Heart right ventricle (tissue), 16 donors: ENCODE measurements at regions not wholly inside any gene's neighbourhood (a gene's known extent, or its start where the extent isn't known, plus 50 kb on each side); places are given as distances from the start of the nearest gene placed in this dataset.

Source experiments
- ATAC-seq, 8 donors: fragments of 200-7000 bp; cut with Tn5 transposase; one replicate each; pipeline ENCODE4 v1.9.1; 2020; ENCODE audit warnings: mild to moderate bottlenecking in 8 of 8, moderate library complexity in 8 of 8, moderate number of reproducible peaks in 1 of 8
- DNase-seq, 2 donors: peaks; one replicate each; pipeline ENCODE4 v3.0.0-alpha.2; 2020
- H3K27ac ChIP-seq, 10 donors: fragments of 200-600 bp; sonication (generic) in 2 of 10; one replicate each; pipeline versions ENCODE4 v1.5.0 to v1.8.0; 2020 to 2022; ENCODE audit warnings: mild to moderate bottlenecking in 3 of 10
- H3K27me3 ChIP-seq, 7 donors: fragments of 200-600 bp; one replicate each; pipeline ENCODE4 v1.8.0; 2021 to 2022; ENCODE audit warnings: mild to moderate bottlenecking in 2 of 7
- H3K36me3 ChIP-seq, 9 donors: fragments of 200-600 bp; sonication (generic) in 1 of 9; one replicate each; pipeline versions ENCODE4 v1.5.0 to v1.8.0; 2020 to 2022; ENCODE audit warnings: mild to moderate bottlenecking in 2 of 9
- H3K4me1 ChIP-seq, 9 donors: fragments of 200-600 bp; sonication (generic) in 1 of 9; one replicate each; pipeline versions ENCODE4 v1.5.0 to v1.8.0; 2020 to 2022; ENCODE audit warnings: mild to moderate bottlenecking in 4 of 9
- H3K4me3 ChIP-seq, 10 donors: fragments of 200-600 bp; sonication (generic) in 2 of 10; one replicate each; pipeline versions ENCODE4 v1.5.0 to v1.8.0; 2020 to 2022; ENCODE audit warnings: mild to moderate bottlenecking in 7 of 10, moderate library complexity in 2 of 10
- H3K9me3 ChIP-seq, 11 donors: fragments of 200-600 bp in 10 of 11; sonication (generic) in 2 of 11; one replicate each; pipeline versions ENCODE4 v1.5.0 to v1.8.0; 2013 to 2022; ENCODE audit warnings: mild to moderate bottlenecking in 2 of 11, control low read depth in 1 of 11, moderate library complexity in 1 of 11
- CTCF ChIP-seq, 9 donors: fragments of 200-600 bp; sonication (generic) in 2 of 9; IDR thresholded peaks; one replicate each; pipeline versions ENCODE4 v1.5.0 to v1.8.0; 2021 to 2022; ENCODE audit warnings: antibody characterized with exemption in 9 of 9, mild to moderate bottlenecking in 5 of 9, moderate library complexity in 1 of 9
- WGBS, 2 donors: extraction: QIAGEN DNeasy Blood & Tissue Kit; methylation state at CpG; one replicate each; pipeline ENCODE4 v1.1.7; 2013; ENCODE audit warnings: inconsistent platforms in 1 of 2; 5-methylcytosine and 5-hydroxymethylcytosine counted together
- intact Hi-C, 10 donors: fragments of 100-400 bp; cut with DNase I; formaldehyde crosslinking; loops; one replicate each; pipeline versions ENCODE4 v1.11.1 to v1.14.2; 2022
- donor health status: Arrhythmogenic right ventricular cardiomyopathy.
- donor health status: ischemic (EF 13 %, LVEDD 7.1; RV severe dilation, severe dysfunction).
- donor health status: healthy with polysubstance abuse.
- donor health status: DM: no; HTN: yes; CAD: no.
- donor health status: DM: no; HTN: no; CAD: no.
- donor health status: ischemic (EF 25% LVEDD 6.9; RV normal size, moderate dysfunction).
- donor health status: ischemic (EF 25% LVEDD 5.7; RV mildly dilated, moderate dysfunction).
- donor health status: healthy.
- donor health status: DM: yes; HTN: yes; CAD: no.
- donor health status: Ischemic cardiomyopathy.
- donor health status: ischemic (EF 35%, LVEDD 5.7; RV mildly dilated, moderate dysfunction).
- donor health status: nonischemic (EF 11% LVEDD 7.7; RV severe dilation, severe dysfunction).
- donor health status: DM: yes; HTN: yes; CAD: no.
- donor health status: PGD.
- donor health status: ischemic (EF 29% LVEDD 5.4; RV normal size, mild dysfunction).
- donor health status: nonischemic (EF 23%, LVEDD 6.1; RV moderate dilation, normal function).

GRCh38 chr11:80899381-80899780 is 1458.6 kb upstream of the TENM4 start:
- no peaks in the 10 kb centered on the region for H3K36me3 ChIP-seq
- DNase-seq (no peak), ATAC-seq (peak in 4 of 8 donors; percentile 33 to 73 (median 48))
- no peaks in the 10 kb centered on the region for H3K27me3 ChIP-seq
- intact Hi-C loops: no loop called here
- no peaks in the 10 kb centered on the region for H3K9me3 ChIP-seq
- H3K4me1 ChIP-seq: no peaks in the 10 kb centered on the region
- 6 to 15% methylated on average over 1 of the region's 1 CpG for WGBS, 2 donors
- no peak overlapping the region for H3K4me3 ChIP-seq
- no peak for TF ChIP-seq CTCF (IDR thresholded peaks at IDR 0.05)
- H3K27ac ChIP-seq: no peak overlapping the region

GRCh38 chr11:80898910-80899309 is 1458.1 kb upstream of the TENM4 start:
- H3K9me3 ChIP-seq: no peaks in the 10 kb centered on the region
- H3K4me3 ChIP-seq: no peak overlapping the region
- TF ChIP-seq CTCF (IDR thresholded peaks at IDR 0.05): no peak
- intact Hi-C loops: no loop called here
- no peaks in the 10 kb centered on the region for H3K27me3 ChIP-seq
- DNase-seq (no peak), ATAC-seq (no peak)
- 71 to 85% methylated on average over 4 of the region's 4 CpGs for WGBS, 2 donors
- no peaks in the 10 kb centered on the region for H3K36me3 ChIP-seq
- no peaks in the 10 kb centered on the region for H3K4me1 ChIP-seq
- no peak overlapping the region for H3K27ac ChIP-seq

GRCh38 chr11:80886684-80887083 is 1445.9 kb upstream of the TENM4 start:
- no peak for DNase-seq
- no peaks in the 10 kb centered on the region for H3K4me1 ChIP-seq
- intact Hi-C loops: no loop called here
- H3K36me3 ChIP-seq: no peaks in the 10 kb centered on the region
- no peak overlapping the region for H3K27ac ChIP-seq
- ATAC-seq: no peak
- no peaks in the 10 kb centered on the region for H3K9me3 ChIP-seq
- TF ChIP-seq CTCF (IDR thresholded peaks at IDR 0.05): no peak
- H3K4me3 ChIP-seq: no peak overlapping the region
- no peaks in the 10 kb centered on the region for H3K27me3 ChIP-seq

- intact Hi-C loops: loop anchor here in 1 of 10 donors (10.0 kb wide), 1 partner anchor 61 kb away; no protein-coding TSS in a partner anchor
- no peak for DNase-seq
- Histone ChIP-seq H3K27ac (no peak overlapping the region), H3K27me3 (no peaks in the 10 kb centered on the region), H3K4me1 (no peaks in the 10 kb centered on the region), H3K4me3 (no peak overlapping the region), H3K36me3 (no peaks in the 10 kb centered on the region), H3K9me3 (no peaks in the 10 kb centered on the region)
- 66 to 67% methylated on average over 6 of the region's 6 CpGs for WGBS, 2 donors
- TF ChIP-seq CTCF (IDR thresholded peaks at IDR 0.05): no peak
- ATAC-seq: no peak
Measured at GRCh38 chr11:80873310-80873999, 1432.6 kb upstream of the TENM4 start.
